Esophagus squamous epithelium (tissue), 4 donors: ENCODE measurements at regions not wholly inside any gene's neighbourhood (a gene's known extent, or its start where the extent isn't known, plus 50 kb on each side); places are given as distances from the start of the nearest gene placed in this dataset.

ENCODE experiments used
- POLR2A ChIP-seq, 4 donors: fragments of 450-650 bp; IDR thresholded peaks; one replicate each; pipeline ENCODE4 v1.6.1; 2017; ENCODE audit warnings: antibody characterized with exemption in 4 of 4, mild to moderate bottlenecking in 4 of 4, moderate library complexity in 3 of 4
- TF ChIP-seq, protein P1 (sequence below), 6 experiments: fragments of 450-650 bp in 4 of 6; fragments of 200-600 bp in 2 of 6; sonication (generic) in 2 of 6; IDR thresholded peaks; one replicate each; pipeline ENCODE4 v1.5.1; 2016 to 2019; ENCODE audit warnings: antibody characterized with exemption in 6 of 6, mild to moderate bottlenecking in 4 of 6, moderate library complexity in 4 of 6

DNA sequence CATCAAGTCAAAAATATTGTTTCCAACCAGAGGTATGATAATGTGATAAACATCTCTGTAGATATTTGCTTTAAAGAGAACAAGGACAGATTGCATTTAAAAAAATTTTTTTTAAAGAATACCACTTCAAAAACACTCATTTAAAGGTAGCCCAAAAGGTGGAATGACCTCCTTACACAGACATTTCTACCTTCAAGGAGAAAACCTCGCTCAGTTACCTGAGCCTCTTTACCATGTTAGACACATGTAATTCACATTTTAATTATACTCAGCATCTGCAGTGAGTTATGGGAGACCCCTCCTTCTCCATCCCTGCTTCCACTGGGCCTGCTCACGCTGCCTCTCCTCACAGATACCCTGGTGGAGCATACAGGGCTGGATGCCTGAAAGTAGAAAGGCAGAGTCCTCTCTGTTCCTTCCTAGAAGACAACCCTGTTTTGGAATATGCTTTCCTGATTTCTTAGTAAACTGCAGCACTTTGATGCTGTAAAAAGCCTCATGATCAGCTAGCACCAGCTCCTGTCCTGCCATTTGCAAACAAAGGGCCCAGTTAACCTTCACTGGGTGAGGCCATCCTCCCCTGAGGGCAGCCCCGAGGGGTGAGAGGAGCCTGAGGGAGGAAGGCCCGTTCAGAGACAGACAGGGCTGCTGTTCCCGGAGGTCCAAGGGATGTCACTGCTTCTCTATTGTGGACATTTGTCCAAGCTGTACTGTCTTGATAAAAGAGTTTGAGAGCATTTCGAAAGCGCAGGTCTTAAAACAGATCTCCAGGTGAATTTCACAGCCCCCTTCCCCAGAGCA lies 117.8 kb downstream of the IRS2 start:
- TF ChIP-seq, protein P1, sequence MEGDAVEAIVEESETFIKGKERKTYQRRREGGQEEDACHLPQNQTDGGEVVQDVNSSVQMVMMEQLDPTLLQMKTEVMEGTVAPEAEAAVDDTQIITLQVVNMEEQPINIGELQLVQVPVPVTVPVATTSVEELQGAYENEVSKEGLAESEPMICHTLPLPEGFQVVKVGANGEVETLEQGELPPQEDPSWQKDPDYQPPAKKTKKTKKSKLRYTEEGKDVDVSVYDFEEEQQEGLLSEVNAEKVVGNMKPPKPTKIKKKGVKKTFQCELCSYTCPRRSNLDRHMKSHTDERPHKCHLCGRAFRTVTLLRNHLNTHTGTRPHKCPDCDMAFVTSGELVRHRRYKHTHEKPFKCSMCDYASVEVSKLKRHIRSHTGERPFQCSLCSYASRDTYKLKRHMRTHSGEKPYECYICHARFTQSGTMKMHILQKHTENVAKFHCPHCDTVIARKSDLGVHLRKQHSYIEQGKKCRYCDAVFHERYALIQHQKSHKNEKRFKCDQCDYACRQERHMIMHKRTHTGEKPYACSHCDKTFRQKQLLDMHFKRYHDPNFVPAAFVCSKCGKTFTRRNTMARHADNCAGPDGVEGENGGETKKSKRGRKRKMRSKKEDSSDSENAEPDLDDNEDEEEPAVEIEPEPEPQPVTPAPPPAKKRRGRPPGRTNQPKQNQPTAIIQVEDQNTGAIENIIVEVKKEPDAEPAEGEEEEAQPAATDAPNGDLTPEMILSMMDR (IDR thresholded peaks at IDR 0.05), result no peak
- no peak for TF ChIP-seq POLR2A (IDR thresholded peaks at IDR 0.05)
